ENCODE measurements at regions not wholly inside any gene's neighbourhood (a gene's known extent, or its start where the extent isn't known, plus 50 kb on each side); places are given as distances from the start of the nearest gene placed in this dataset.

GRCh38 chr3:182464513-182465145 is 328.7 kb upstream of the ATP11B start:
- Histone ChIP-seq H3K27me3 (ENCODE audit: insufficient read depth, low read length) (no peaks in the 10 kb centered on the region), H3K4me1 (ENCODE audit: insufficient read depth, low read length) (peaks cover 2% of the 10 kb centered on the region)

DNA sequence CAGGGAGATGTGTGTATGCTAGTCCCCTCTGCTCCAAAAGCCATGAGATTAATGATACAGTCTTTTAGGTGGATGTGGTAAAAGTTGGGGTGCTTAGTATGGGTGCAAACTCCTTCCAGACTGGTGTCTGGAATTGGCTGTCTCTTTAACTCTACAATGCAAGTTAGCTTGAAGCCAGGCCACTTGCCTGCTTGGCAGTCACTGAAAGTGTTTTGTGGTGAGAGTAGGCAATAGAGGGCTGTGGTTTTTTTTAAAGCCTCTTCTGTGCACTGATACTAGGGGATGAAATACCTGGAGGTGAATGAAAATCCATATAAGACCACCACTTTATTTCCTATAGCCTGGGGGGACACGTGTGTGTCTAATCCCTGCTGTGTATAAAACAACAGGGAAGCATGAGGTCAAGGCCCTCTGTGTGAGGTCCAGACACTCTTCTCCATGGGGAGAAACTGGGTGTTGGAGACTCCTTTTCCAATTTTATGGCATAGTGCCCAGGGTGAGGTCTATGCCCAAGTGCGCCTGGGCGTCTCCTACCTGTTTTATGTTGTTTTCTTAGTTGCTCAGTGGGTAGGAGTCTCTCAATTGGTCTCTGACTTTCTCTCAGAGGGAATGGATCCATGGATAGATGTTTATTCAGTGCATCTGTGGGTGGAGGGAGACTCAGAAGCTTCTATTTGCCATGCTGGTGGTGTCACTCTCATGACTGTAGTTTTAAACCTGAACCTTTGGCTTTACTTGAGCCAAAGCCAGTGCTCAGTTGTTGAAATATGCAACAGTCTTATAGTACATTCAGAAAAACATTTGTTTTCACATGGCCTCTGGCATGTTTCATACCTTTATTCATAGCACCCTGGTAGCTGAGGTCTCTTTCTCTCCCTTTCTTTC is 327.8 kb upstream of the ATP11B start:
- H3K4me1 ChIP-seq (ENCODE audit: insufficient read depth, low read length), result peaks cover 2% of the 10 kb centered on the region
- peaks cover 7% of the 10 kb centered on the region for H3K9me3 ChIP-seq (ENCODE audit: low read length)
- no peak overlapping the region for H3K4me3 ChIP-seq (ENCODE audit: low read length)
- H3K36me3 ChIP-seq (ENCODE audit: insufficient read depth, low read length), result no peaks in the 10 kb centered on the region
- H2AFZ ChIP-seq (ENCODE audit: low read depth, low read length), result no peak overlapping the region
- no peaks in the 10 kb centered on the region for H3K27me3 ChIP-seq (ENCODE audit: insufficient read depth, low read length)

More at GRCh38 chr3:182464513-182465145, 328.7 kb upstream of the ATP11B start:
- Histone ChIP-seq H3K4me3 (ENCODE audit: low read length) (no peak overlapping the region), H2AFZ (ENCODE audit: low read depth, low read length) (no peak overlapping the region), H3K9me3 (ENCODE audit: low read length) (peaks cover 7% of the 10 kb centered on the region), H3K36me3 (ENCODE audit: insufficient read depth, low read length) (no peaks in the 10 kb centered on the region)

DNA sequence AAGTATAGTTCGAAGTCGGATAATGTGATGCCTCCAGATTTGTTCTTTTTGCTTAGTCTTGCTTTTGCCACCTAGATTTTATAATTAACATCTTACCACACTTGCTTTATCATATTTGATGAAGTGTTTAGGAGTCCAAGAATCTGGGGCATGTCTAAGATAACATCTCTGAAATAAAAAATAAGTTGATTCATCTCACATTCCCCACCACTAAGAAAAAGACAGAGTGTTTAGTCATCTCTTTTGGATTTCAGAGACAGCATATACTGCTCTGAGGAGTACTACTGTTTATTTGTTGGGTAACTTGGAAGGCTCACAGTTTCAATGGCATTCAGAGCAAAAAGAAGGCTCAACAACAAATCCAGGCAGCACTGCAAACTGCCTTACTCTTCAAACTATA is 324.2 kb upstream of the ATP11B start:
- Histone ChIP-seq H3K27me3 (ENCODE audit: insufficient read depth, low read length) (no peaks in the 10 kb centered on the region), H3K4me3 (ENCODE audit: low read length) (no peak overlapping the region), H3K9me3 (ENCODE audit: low read length) (no peaks in the 10 kb centered on the region), H3K4me1 (ENCODE audit: insufficient read depth, low read length) (peaks cover 2% of the 10 kb centered on the region), H3K36me3 (ENCODE audit: insufficient read depth, low read length) (no peaks in the 10 kb centered on the region), H2AFZ (ENCODE audit: low read depth, low read length) (no peak overlapping the region)

DNA sequence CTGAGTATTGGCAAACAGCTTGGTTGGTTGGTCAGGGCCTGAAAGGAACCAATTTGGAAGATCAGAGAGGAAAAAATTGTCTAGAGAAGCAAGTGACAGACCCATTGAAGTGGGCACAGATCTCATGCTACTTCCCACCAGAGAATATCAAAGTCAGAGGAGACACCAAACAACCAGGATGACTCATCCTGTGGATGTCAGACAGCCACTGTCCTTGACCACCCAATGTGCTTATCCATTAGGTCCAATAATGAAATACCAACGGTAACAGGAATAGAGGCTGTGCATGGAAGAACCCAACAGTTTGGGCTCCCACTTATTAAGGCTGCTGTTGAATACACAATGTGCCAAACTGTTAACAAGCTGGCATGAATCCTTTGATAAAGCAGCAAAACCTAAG is 323.1 kb upstream of the ATP11B start:
- no peaks in the 10 kb centered on the region for H3K9me3 ChIP-seq (ENCODE audit: low read length)

DNA sequence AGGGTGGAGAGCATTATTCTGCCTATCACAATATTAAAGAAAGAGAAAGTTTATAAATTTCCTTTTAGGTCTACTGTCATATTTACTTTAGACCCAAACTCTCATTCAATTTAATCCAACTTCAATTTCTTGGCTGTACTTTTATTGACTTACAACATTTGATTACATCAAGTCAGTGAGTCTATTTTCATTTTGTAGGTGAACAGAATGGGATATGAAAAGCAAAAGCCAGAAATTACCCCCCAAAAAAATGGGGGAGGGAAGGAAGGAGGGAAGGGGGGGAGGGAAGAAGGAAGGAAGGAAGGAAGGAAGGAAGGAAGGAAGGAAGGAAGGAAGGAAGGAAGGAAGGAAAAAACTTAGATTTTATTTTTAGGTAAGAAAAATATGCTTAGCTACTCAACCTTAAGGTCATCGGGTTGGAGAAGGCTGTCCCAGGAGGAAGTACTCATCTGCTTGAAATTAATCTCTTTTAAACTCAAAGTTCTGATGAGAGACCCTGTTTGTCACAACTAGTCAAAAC is 320.1 kb upstream of the ATP11B start:
- no peaks in the 10 kb centered on the region for H3K9me3 ChIP-seq (ENCODE audit: low read length)
- no peak overlapping the region for H2AFZ ChIP-seq (ENCODE audit: low read depth, low read length)
- no peaks in the 10 kb centered on the region for H3K27me3 ChIP-seq (ENCODE audit: insufficient read depth, low read length)
- no peak overlapping the region for H3K4me3 ChIP-seq (ENCODE audit: low read length)
- H3K4me1 ChIP-seq (ENCODE audit: insufficient read depth, low read length), result peaks cover 2% of the 10 kb centered on the region
- no peaks in the 10 kb centered on the region for H3K36me3 ChIP-seq (ENCODE audit: insufficient read depth, low read length)

More for the DNA sequence above, 323.1 kb upstream of the ATP11B start:
- H3K4me3 ChIP-seq (ENCODE audit: low read length), result no peak overlapping the region
- H3K27me3 ChIP-seq (ENCODE audit: insufficient read depth, low read length), result no peaks in the 10 kb centered on the region
- no peaks in the 10 kb centered on the region for H3K4me1 ChIP-seq (ENCODE audit: insufficient read depth, low read length)
- H2AFZ ChIP-seq (ENCODE audit: low read depth, low read length), result no peak overlapping the region
- H3K36me3 ChIP-seq (ENCODE audit: insufficient read depth, low read length), result no peaks in the 10 kb centered on the region

DNA sequence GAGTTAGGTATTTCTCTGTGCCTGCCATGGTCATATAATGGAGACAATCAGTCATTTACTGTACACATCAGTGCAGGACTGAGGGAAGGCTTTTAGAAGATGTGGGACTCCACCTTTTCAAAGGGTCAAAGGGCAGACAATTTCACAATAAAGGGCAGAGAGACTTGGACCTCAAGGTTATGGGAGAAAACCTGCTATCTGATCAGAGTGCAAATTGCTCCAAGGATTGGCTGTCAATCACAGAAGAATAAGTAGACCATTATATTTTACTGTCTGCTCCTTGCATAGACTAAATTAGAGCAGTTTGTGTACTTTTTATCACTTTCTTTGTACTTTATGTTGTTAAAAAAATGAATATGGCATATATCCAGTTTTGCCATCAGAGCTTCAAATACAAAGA is 314.9 kb upstream of the ATP11B start:
- Histone ChIP-seq H3K36me3 (ENCODE audit: insufficient read depth, low read length) (no peaks in the 10 kb centered on the region), H3K4me3 (ENCODE audit: low read length) (no peak overlapping the region), H2AFZ (ENCODE audit: low read depth, low read length) (no peak overlapping the region), H3K27me3 (ENCODE audit: insufficient read depth, low read length) (no peaks in the 10 kb centered on the region), H3K4me1 (ENCODE audit: insufficient read depth, low read length) (peaks cover 4% of the 10 kb centered on the region), H3K9me3 (ENCODE audit: low read length) (no peaks in the 10 kb centered on the region)

DNA sequence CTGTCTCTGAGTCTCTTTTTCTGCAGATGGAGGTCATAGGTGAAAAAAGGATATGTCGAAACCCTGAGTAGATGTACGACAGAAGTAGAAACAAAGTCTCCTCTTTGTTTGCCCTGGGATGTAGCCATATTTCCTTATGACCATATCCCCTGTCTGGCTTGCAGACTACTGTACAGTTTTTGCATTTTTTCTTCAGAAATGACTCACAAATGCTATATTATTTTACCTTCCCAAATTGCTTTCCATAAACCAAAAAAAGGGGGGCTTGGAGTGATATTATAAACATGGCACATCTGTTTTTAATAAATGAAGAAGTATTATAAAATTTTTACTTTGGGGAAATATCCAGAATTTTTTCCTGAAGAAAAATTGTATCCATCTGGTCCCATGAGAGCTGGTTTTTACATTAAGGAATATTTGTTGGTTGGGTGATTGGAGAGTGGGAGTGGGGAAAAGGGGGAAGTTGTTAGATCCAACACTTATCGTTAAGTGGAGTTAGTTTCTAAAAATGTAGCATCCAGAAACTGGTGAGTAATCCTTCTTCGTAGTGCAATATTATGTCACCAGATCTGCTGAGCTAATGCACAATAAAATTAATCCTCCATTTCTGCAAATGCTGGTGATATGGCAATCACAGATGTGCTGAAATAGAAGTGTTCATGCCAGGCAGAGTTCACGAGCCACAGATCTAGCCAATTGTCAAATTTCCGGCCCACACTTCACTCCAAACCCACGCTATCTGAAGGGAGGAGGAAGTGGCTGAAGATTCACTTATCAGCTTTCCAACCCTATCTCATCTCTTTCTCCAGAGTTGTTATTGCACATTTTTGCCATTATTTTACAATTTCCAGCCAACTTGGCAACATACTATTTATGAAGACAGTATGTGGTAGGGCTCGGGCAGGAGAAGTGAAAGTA is 313.6 kb upstream of the ATP11B start:
- no peaks in the 10 kb centered on the region for H3K36me3 ChIP-seq (ENCODE audit: insufficient read depth, low read length)
- no peaks in the 10 kb centered on the region for H3K27me3 ChIP-seq (ENCODE audit: insufficient read depth, low read length)
- H3K9me3 ChIP-seq (ENCODE audit: low read length), result no peaks in the 10 kb centered on the region
- H3K4me1 ChIP-seq (ENCODE audit: insufficient read depth, low read length), result peaks cover 4% of the 10 kb centered on the region
- no peak overlapping the region for H2AFZ ChIP-seq (ENCODE audit: low read depth, low read length)
- no peak overlapping the region for H3K4me3 ChIP-seq (ENCODE audit: low read length)

- Histone ChIP-seq H3K36me3 (ENCODE audit: insufficient read depth, low read length) (no peaks in the 10 kb centered on the region), H3K4me1 (ENCODE audit: insufficient read depth, low read length) (peaks cover 4% of the 10 kb centered on the region), H3K27me3 (ENCODE audit: insufficient read depth, low read length) (no peaks in the 10 kb centered on the region), H2AFZ (ENCODE audit: low read depth, low read length) (no peak overlapping the region), H3K4me3 (ENCODE audit: low read length) (no peak overlapping the region), H3K9me3 (ENCODE audit: low read length) (no peaks in the 10 kb centered on the region)
Measured at GRCh38 chr3:182482705-182483104, 310.6 kb upstream of the ATP11B start.

DNA sequence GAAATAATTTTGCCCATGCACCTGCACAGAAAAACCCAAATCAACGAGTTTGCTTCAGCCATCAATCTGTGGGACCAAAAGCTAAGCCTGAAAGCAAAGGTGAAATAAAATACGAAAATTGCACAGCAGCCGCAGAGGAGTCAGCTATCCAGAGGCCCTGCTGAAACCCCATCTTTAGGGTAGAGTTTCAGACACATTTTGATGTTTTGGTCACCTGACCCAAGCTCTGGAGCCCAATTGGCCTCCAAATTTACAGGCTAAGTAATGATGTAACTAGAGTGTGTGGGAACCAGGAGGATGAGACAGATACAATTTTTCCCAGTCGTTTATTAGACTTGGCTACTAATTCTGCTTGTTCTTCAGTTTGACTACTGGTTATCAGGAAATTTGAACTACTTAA is 308.6 kb upstream of the ATP11B start:
- H3K4me1 ChIP-seq (ENCODE audit: insufficient read depth, low read length), result no peaks in the 10 kb centered on the region
- no peaks in the 10 kb centered on the region for H3K9me3 ChIP-seq (ENCODE audit: low read length)
- H3K4me3 ChIP-seq (ENCODE audit: low read length), result no peak overlapping the region
- no peaks in the 10 kb centered on the region for H3K27me3 ChIP-seq (ENCODE audit: insufficient read depth, low read length)
- H3K36me3 ChIP-seq (ENCODE audit: insufficient read depth, low read length), result no peaks in the 10 kb centered on the region
- no peak overlapping the region for H2AFZ ChIP-seq (ENCODE audit: low read depth, low read length)

GRCh38 chr3:182485301-182485700 is 308.0 kb upstream of the ATP11B start:
- Histone ChIP-seq H2AFZ (ENCODE audit: low read depth, low read length) (no peak overlapping the region), H3K27me3 (ENCODE audit: insufficient read depth, low read length) (no peaks in the 10 kb centered on the region), H3K4me3 (ENCODE audit: low read length) (no peak overlapping the region), H3K9me3 (ENCODE audit: low read length) (no peaks in the 10 kb centered on the region), H3K36me3 (ENCODE audit: insufficient read depth, low read length) (no peaks in the 10 kb centered on the region), H3K4me1 (ENCODE audit: insufficient read depth, low read length) (peaks cover 3% of the 10 kb centered on the region)

- Histone ChIP-seq H2AFZ (ENCODE audit: low read depth, low read length) (no peak overlapping the region), H3K4me1 (ENCODE audit: insufficient read depth, low read length) (peaks cover 14% of the 10 kb centered on the region), H3K36me3 (ENCODE audit: insufficient read depth, low read length) (no peaks in the 10 kb centered on the region), H3K27me3 (ENCODE audit: insufficient read depth, low read length) (no peaks in the 10 kb centered on the region), H3K9me3 (ENCODE audit: low read length) (no peaks in the 10 kb centered on the region), H3K4me3 (ENCODE audit: low read length) (no peak overlapping the region)
Measured at GRCh38 chr3:182486463-182486862, 306.8 kb upstream of the ATP11B start.

GRCh38 chr3:182487143-182487542 is 306.2 kb upstream of the ATP11B start:
- no peaks in the 10 kb centered on the region for H3K27me3 ChIP-seq (ENCODE audit: insufficient read depth, low read length)
- no peaks in the 10 kb centered on the region for H3K9me3 ChIP-seq (ENCODE audit: low read length)
- no peaks in the 10 kb centered on the region for H3K36me3 ChIP-seq (ENCODE audit: insufficient read depth, low read length)
- no peak overlapping the region for H3K4me3 ChIP-seq (ENCODE audit: low read length)
- H2AFZ ChIP-seq (ENCODE audit: low read depth, low read length), result no peak overlapping the region
- peaks cover 19% of the 10 kb centered on the region for H3K4me1 ChIP-seq (ENCODE audit: insufficient read depth, low read length)
